ENCODE measurements at regions not wholly inside any gene's neighbourhood (a gene's known extent, or its start where the extent isn't known, plus 50 kb on each side); places are given as distances from the start of the nearest gene placed in this dataset.

GRCh38 chr5:142432369-142432863 lies 107.6 kb upstream of the SPRY4 start:
- no peak overlapping the region for H3K4me3 ChIP-seq
- DNase-seq (ENCODE audit: low spot score) (no peak), ATAC-seq (ENCODE audit: insufficient number of reproducible peaks, low FRiP score, low read depth) (no peak)
- H3K27me3 ChIP-seq (replicated peaks; ENCODE audit: insufficient read depth), result no peaks in the 10 kb centered on the region
- H3K9me3 ChIP-seq, result no peaks in the 10 kb centered on the region
- no peaks in the 10 kb centered on the region for H3K4me1 ChIP-seq (ENCODE audit: control insufficient read depth in 1 of 2, low read depth in 2 of 2)
- TF ChIP-seq CTCF (IDR thresholded peaks at IDR 0.05), result no peak
- no peaks in the 10 kb centered on the region for H3K36me3 ChIP-seq
- no peak overlapping the region for H3K27ac ChIP-seq

DNA sequence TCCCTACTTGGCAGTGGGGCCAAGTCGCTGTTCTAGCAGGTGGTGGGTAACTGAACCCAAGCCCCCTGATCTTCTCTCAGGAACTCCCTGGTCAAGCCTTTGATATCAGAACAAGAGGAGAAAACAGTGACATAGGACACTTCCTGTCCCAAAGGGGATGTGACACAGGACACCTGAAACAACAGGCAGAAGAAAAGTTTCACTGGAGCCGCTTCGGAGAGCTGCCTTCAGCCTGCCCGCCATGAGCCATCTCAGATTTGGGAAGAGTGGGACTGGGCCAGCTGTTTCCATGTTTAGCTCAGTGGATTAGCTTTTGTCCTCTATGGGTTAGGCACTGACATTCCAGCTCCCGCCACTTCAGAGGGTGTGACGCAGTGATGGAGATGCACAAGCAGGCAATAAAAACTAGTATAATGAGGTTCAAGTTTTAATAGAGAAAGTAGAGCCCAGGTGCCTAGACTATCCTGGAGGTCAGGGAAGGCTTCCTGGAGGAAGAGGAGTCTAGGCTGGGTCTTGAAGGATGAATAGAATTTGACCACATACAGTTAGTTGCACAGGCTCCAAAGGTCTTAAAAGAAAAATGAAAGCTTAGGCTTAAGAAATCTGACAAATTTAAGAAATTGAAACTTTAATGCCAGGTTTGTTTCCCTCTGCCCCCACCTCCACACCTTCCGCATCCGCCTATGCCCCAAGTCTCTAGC lies 104.1 kb upstream of the SPRY4 start:
- H3K4me1 ChIP-seq (ENCODE audit: control insufficient read depth in 1 of 2, low read depth in 2 of 2), result no peaks in the 10 kb centered on the region
- DNase-seq (ENCODE audit: low spot score) (no peak), ATAC-seq (ENCODE audit: insufficient number of reproducible peaks, low FRiP score, low read depth) (no peak)
- no peaks in the 10 kb centered on the region for H3K36me3 ChIP-seq
- no peaks in the 10 kb centered on the region for H3K9me3 ChIP-seq
- H3K4me3 ChIP-seq, result no peak overlapping the region
- no peak overlapping the region for H3K27ac ChIP-seq
- H3K27me3 ChIP-seq (replicated peaks; ENCODE audit: insufficient read depth), result no peaks in the 10 kb centered on the region
- no peak for TF ChIP-seq CTCF (IDR thresholded peaks at IDR 0.05)

- Histone ChIP-seq H3K9me3 (no peaks in the 10 kb centered on the region), H3K27ac (no peak overlapping the region), H3K4me1 (ENCODE audit: control insufficient read depth in 1 of 2, low read depth in 2 of 2) (no peaks in the 10 kb centered on the region), H3K27me3 (replicated peaks; ENCODE audit: insufficient read depth) (no peaks in the 10 kb centered on the region), H3K36me3 (no peaks in the 10 kb centered on the region), H3K4me3 (no peak overlapping the region)
- ATAC-seq (ENCODE audit: insufficient number of reproducible peaks, low FRiP score, low read depth) (no peak), DNase-seq (ENCODE audit: low spot score) (no peak)
- no peak for TF ChIP-seq CTCF (IDR thresholded peaks at IDR 0.05)
Observed at GRCh38 chr5:142428036-142428772, 103.4 kb upstream of the SPRY4 start.

GRCh38 chr5:142427529-142427928 lies 102.7 kb upstream of the SPRY4 start:
- ATAC-seq (ENCODE audit: insufficient number of reproducible peaks, low FRiP score, low read depth) (no peak), DNase-seq (ENCODE audit: low spot score) (no peak)
- Histone ChIP-seq H3K36me3 (no peaks in the 10 kb centered on the region), H3K27me3 (replicated peaks; ENCODE audit: insufficient read depth) (no peaks in the 10 kb centered on the region), H3K4me3 (no peak overlapping the region), H3K27ac (no peak overlapping the region), H3K4me1 (ENCODE audit: control insufficient read depth in 1 of 2, low read depth in 2 of 2) (no peaks in the 10 kb centered on the region), H3K9me3 (no peaks in the 10 kb centered on the region)
- no peak for TF ChIP-seq CTCF (IDR thresholded peaks at IDR 0.05)

DNA sequence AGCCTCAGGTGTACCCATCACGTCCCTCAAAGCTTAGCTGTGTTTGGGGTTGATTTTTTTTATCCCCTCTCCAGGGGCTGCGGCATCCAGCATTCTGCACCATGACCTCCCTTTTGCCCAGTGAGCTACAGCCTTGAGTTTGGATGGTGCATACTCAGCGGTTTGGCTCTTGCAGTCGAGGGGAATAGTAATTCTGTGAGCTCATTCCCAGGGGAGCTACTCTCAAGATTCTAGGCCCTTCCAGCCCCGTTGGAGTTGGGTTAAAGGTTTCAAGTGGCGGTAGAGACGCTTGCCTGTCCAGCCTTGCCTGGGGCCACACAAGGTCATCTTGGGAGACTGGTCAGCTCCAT lies 102.2 kb upstream of the SPRY4 start:
- H3K27ac ChIP-seq, result no peak overlapping the region
- TF ChIP-seq CTCF (IDR thresholded peaks at IDR 0.05), result no peak
- no peak overlapping the region for H3K4me3 ChIP-seq
- no peaks in the 10 kb centered on the region for H3K36me3 ChIP-seq
- H3K9me3 ChIP-seq, result no peaks in the 10 kb centered on the region
- no peaks in the 10 kb centered on the region for H3K27me3 ChIP-seq (replicated peaks; ENCODE audit: insufficient read depth)
- no peak for ATAC-seq (ENCODE audit: insufficient number of reproducible peaks, low FRiP score, low read depth)
- no peaks in the 10 kb centered on the region for H3K4me1 ChIP-seq (ENCODE audit: control insufficient read depth in 1 of 2, low read depth in 2 of 2)
- no peak for DNase-seq (ENCODE audit: low spot score)
